ENCODE measurements at regions not wholly inside any gene's neighbourhood (a gene's known extent, or its start where the extent isn't known, plus 50 kb on each side); places are given as distances from the start of the nearest gene placed in this dataset.

GRCh38 chr1:72606216-72606810 lies 324.0 kb upstream of the NEGR1 start:
- DNase-seq: no peak

DNA sequence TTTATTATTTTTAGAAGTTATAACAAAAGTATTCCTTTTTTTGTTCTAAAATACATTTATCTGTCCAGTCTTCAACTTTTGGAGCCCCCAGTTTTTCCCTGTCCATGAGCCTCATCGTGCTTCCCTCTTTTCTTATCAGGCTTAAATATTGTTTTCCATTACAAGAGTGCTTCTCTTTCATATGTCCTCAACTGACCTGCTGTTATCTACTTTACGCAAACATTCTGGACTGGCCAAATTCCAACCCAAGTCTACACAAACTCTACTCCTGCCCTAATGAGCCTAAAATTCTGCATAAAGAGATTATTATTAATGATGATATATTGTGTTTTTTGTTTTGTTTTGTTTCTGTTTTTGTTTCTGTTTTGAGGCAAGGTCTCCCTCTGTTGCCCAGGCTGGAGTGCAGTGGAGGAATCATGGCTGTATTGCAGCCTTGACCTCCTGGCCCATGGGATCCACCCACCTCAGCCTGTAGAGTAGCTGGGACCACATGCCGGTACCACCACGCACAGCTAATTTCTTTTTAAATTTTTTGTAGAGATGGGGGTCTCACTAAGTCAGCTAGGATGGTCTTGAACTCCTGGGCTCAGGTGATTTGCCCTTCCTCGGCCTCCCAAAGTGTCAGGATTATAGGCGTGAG lies 318.8 kb upstream of the NEGR1 start:
- no peak for DNase-seq

GRCh38 chr1:72586023-72586685 lies 303.8 kb upstream of the NEGR1 start:
- no peak for DNase-seq

DNA sequence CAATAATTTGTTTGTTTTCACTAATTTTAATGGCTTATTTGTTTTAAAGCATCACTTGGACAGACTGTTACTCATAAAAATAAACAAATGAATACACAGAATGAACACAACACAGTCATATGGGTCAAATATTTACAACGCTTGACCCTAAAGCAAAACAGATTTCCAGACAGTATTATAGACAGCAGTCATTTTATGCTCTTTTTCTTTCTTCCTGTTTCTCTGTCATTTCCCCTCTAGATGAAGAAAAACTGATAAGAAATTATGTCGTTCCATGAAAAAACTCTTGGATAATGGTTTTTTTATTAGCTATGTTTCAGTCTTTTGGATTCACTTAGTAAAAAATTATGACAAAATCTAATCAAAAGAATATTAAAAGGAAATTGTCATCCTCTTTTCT lies 297.3 kb upstream of the NEGR1 start:
- no peak for DNase-seq

- DNase-seq: no peak
These were observed 288.5 kb upstream of the NEGR1 start for GRCh38 chr1:72570815-72571214.

- DNase-seq: no peak
These were observed 285.8 kb upstream of the NEGR1 start for GRCh38 chr1:72568113-72568512.

DNA sequence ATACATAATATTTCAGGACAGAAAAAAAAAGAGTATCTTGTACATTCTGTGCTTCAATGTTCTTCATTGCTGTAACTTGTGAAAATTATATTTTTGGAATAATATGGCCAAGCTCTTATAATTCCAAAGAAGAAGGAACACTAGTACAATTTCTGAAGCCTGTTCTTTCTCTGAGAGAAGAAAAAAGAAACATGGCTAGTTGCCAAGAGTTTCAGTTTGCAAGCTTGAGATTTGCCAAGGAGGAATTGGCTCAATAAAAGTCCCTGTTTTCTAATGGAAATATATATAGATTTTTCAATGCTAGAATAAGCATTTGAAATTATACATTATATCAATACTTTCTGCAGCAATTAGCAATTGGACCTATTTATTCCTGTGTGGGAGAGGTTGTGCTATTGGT lies 285.2 kb upstream of the NEGR1 start:
- no peak for DNase-seq

- no peak for DNase-seq
These were observed 282.4 kb upstream of the NEGR1 start for GRCh38 chr1:72564749-72565148.

DNA sequence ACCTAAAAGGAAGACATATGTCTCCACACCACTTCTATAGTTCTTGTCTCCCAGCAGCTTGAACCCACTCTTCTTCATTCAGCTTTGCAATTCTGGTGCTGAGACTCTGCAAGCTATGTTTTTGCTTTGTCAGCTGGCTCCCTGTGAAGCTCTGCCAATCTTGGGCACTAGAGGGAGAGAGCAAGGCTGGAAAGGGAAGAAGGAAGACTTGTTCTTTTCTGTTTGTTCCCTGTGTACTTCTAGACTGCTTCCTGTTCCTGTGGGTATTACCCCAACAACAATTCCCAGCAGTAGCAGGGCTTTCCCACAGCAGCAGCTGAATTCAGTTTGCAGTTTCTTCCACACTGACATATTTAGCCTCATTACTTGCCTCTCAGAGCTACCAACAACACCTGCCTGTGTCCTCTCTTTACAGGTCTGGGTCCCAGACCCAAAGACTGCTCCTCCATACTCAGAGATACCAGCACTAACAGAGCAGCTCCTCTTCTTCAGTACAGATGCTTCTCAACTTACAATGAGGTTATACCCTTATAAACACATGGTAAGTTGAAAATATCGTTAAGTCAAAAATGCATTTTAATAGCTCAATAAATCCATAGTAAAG lies 275.2 kb upstream of the NEGR1 start:
- DNase-seq: no peak

DNA sequence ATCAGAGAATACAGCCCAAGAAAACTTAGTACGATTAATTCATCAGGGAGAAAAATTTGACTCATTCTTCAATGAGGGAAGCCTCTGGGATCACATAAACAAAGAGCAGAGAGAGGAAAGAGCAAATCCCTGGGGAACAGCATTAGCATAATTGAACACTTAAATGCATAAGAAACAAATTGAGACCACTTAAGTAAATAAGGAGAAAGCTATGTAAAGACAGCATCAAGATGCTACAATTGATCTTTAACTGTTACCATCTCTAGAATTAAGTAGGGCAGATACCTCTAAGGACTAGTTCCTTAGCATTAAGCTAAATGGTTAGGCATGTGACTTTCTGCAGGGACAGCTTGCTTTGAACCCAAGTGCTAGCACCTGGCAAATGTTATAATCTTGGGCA lies 265.1 kb upstream of the NEGR1 start:
- no peak for DNase-seq

- no peak for DNase-seq
These were observed 258.3 kb upstream of the NEGR1 start for GRCh38 chr1:72540674-72541073.

DNA sequence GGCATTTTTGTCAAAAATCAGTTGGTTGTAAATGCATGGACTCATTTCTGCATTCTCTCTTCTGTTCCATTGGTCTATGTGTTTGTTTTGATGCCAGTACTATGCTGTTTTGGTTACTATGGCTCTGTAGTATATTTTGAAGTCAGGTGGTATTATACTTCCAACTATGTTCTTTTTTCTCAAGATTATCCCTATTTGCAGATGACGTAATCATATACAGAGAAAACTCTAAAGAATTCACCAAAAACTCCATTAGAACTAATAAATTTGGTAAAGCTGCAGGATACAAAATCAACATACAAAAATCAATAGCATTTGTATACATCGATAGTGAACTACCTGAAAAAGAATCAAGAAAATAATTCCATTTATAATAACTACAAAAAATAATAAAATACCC lies 253.1 kb upstream of the NEGR1 start:
- DNase-seq: no peak

DNA sequence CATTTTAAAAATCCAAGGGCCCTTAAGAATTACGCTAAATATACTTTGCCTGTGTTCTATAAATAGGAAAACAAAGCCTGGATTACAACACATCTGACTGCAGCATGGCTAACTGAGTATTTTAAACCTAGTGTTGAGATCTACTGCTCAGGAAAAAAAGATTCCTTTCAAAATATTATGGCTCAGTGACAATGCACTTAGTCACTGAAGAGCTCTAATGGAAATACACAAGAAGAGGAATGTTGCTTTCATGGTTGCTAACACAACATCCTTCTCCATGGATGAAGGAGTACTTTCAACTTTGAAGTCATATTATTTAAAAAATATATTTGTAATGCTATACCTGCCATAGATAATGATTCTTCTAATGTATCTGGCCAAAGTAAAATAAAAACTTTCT lies 248.3 kb upstream of the NEGR1 start:
- DNase-seq: no peak

DNA sequence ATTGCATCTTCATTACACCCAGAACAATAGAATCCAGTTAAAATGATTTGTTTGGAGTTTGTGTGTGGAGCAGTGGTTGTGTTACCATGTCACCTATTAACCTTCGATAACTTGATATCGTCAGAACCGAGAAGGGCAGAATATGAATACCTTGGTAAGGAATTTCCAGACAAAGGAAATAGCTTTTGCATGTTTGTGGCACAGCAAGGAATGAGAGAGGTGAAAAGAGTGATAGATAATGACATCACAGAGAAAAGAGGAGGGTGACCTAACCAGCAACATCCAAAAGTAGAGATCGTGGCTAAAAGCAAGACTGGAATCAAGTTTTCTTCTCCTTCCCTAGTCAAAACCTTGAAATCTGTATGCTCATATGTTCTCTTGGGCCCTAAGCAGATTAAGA lies 244.6 kb upstream of the NEGR1 start:
- DNase-seq: no peak

- DNase-seq: no peak
These were observed 241.7 kb upstream of the NEGR1 start for GRCh38 chr1:72524021-72524420.

- DNase-seq: no peak
These were observed 239.3 kb upstream of the NEGR1 start for GRCh38 chr1:72521659-72522058.

- no peak for DNase-seq
These were observed 234.5 kb upstream of the NEGR1 start for GRCh38 chr1:72516826-72517225.

- no peak for DNase-seq
These were observed 233.9 kb upstream of the NEGR1 start for GRCh38 chr1:72516264-72516663.

DNA sequence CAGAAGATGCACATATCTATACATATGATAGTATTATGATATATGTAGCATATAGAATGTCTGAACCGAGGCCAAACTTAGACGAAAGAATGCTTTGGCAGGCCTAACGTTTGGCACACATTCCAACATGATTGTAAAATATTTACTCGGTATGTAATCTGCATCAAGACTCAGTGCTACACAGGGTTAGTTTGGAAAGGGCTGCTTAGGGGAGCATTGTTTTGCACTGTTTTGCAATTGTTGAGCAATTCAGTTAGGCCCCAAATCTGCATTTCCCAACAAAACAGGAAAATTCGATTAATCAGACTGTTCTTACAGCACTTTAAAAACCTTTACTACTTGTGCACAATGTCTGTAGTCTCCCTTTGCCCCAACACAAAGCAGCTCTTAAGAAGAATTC lies 216.0 kb upstream of the NEGR1 start:
- no peak for DNase-seq

DNA sequence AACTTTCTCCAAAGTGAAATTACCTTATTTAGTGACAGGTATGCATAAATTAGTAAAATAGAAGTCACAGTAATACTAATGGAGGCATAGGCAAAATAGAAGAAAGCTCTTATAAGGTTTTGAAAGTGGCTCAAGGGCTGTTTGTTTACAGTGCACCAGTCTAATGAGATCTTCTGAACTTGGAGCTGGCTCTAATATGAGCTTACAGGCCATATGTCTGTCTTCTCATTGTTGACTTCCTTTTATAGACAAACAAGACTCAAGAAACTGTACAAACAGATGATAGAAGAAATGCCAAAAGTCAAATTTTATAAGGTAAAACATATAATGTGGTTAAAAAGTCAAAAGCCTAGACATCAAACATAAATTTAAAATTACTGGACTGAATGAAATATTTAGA lies 207.5 kb upstream of the NEGR1 start:
- DNase-seq: no peak

- no peak for DNase-seq
These were observed 203.5 kb upstream of the NEGR1 start for GRCh38 chr1:72485801-72486200.

DNA sequence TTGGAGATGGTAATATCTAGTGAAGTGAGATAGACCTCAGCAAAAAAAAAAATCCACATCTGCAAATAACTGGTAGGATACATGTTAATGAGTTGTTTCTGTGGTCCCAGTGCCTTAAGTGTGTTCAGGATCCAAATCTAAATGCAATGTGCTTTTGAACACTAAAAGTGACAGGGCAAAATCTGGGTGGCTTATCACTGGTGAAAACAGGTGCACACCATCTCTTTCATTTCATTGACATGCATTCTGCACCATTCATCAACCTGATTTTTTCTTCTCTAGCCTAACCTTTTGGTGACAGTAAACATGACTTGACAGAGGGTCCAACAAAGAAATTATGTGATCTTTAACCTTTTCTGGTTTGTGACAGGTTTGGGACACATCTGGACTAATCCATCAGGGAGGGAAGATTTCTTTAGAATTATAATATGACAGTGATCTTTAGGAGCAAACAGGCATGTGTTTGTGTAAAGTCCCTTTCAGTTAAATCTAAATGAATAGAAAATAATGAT lies 201.6 kb upstream of the NEGR1 start:
- DNase-seq: no peak

GRCh38 chr1:72482736-72483413 lies 200.5 kb upstream of the NEGR1 start:
- DNase-seq: no peak

Measured in NCI-H1694 (cell line).